ENCODE measurements at regions not wholly inside any gene's neighbourhood (a gene's known extent, or its start where the extent isn't known, plus 50 kb on each side); places are given as distances from the start of the nearest gene placed in this dataset.

GRCh38 chr7:133201470-133201869, 51.4 kb upstream of the EXOC4 start:
- TF ChIP-seq EZH2 (IDR thresholded peaks at IDR 0.05; ENCODE audit: borderline replicate concordance, low read depth, low read length, severe bottlenecking) (no peak), CTCF (IDR thresholded peaks at IDR 0.05; ENCODE audit: borderline replicate concordance, extremely low read depth, low read length, poor library complexity, severe bottlenecking) (no peak)

All from DND-41 (cell line).